K562 (cell line): ENCODE measurements at regions not wholly inside any gene's neighbourhood (a gene's known extent, or its start where the extent isn't known, plus 50 kb on each side); places are given as distances from the start of the nearest gene placed in this dataset.

Experiments used
- ATAC-seq: fragments of 200-7000 bp; cut with Tn5 transposase; 3 replicates; pipeline ENCODE4 v1.9.1; 2020; ENCODE audit warnings: moderate library complexity
- BruUV-seq: library from RNA; stranded (reverse); fragments of 400-500 nt; replicated peaks from 2 replicates; lab custom pipeline; 2021; lab: Mats Ljungman, UMichigan
- CTCF ChIA-PET: fragments of 300-600 bp; formaldehyde crosslinking; extraction: SDS; loops from one replicate; lab custom pipeline; 2021; ENCODE audit warnings: low intra/inter-chr PET ratio; lab: Yijun Ruan, JAX
- POLR2A ChIA-PET: fragments of 300-600, 350-650 bp; sonication (Branson Sonifier 250); formaldehyde crosslinking; extraction: SDS; loops from one replicate; lab custom pipeline; 2021; ENCODE audit warnings: antibody characterized with exemption, inconsistent platforms; lab: Yijun Ruan, JAX
- DNase-seq, 4 experiments: peaks; one replicate each; pipeline versions ENCODE4 v3.0.0 to v3.0.0-alpha.2; 2011 to 2018; ENCODE audit warnings: low spot score in 3 of 4, mixed read lengths in 3 of 4; ENCODE audit errors: extremely low read depth in 1 of 4
- FAIRE-seq: peaks from 2 replicates; lab custom pipeline; 2011; peaks lifted over from hg19 to GRCh38; lab: Jason Lieb, UNC
- H2AFZ ChIP-seq: 2 replicates; pipeline ENCODE4 v1.6.0; 2011; ENCODE audit warnings: low read depth, low read length, control low read depth, inconsistent platforms
- H3K27ac ChIP-seq: fragments of 200-600 bp; 3 replicates; pipeline ENCODE4 v1.8.0; 2011; ENCODE audit warnings: low read depth, mild to moderate bottlenecking, control low read depth, inconsistent platforms, low read length, moderate library complexity, mixed read lengths; ENCODE audit errors: extremely low read depth
- H3K27me3 ChIP-seq, 2 experiments: fragments of 300-600 bp in 1 of 2; 2 replicates in 1 of 2; 3 replicates in 1 of 2; pipeline versions ENCODE4 v1.6.0 to v1.8.0; 2011; ENCODE audit warnings: inconsistent platforms in 2 of 2, low read length in 2 of 2, mild to moderate bottlenecking in 1 of 2, mixed read lengths in 1 of 2, moderate library complexity in 1 of 2; ENCODE audit not compliant: control insufficient read depth in 2 of 2, insufficient read depth in 2 of 2
- H3K36me3 ChIP-seq: fragments of 300-600 bp; 3 replicates; pipeline ENCODE4 v1.8.0; 2011; ENCODE audit warnings: mild to moderate bottlenecking, low read length, inconsistent platforms; ENCODE audit not compliant: control insufficient read depth, insufficient read depth
- H3K4me1 ChIP-seq, 2 experiments: fragments of 200-600 bp in 1 of 2; replicated peaks in 1 of 2; 2 replicates in 1 of 2; 3 replicates in 1 of 2; pipeline versions ENCODE4 v1.5.1 to v1.8.0; 2011; ENCODE audit warnings: inconsistent platforms in 2 of 2, low read length in 2 of 2, mild to moderate bottlenecking in 1 of 2, mixed read lengths in 1 of 2, moderate library complexity in 1 of 2; ENCODE audit not compliant: control insufficient read depth in 2 of 2, insufficient read depth in 2 of 2
- H3K4me2 ChIP-seq: 2 replicates; pipeline ENCODE4 v1.6.1; 2011; ENCODE audit warnings: low read length, control low read depth, inconsistent platforms, mixed read lengths; ENCODE audit not compliant: insufficient read depth
- H3K4me3 ChIP-seq: fragments of 200-600 bp; sonication (generic), shearing (Covaris generic); 2 replicates; pipeline ENCODE4 v1.5.1; 2016; ENCODE audit warnings: control low read depth, inconsistent platforms
- H3K79me2 ChIP-seq: fragments of 200-600 bp; 3 replicates; pipeline ENCODE4 v1.8.0; 2011; ENCODE audit warnings: low read length, inconsistent platforms; ENCODE audit not compliant: control insufficient read depth, insufficient read depth
- H3K9ac ChIP-seq, 2 experiments: 2 replicates each; pipeline versions ENCODE4 v1.6.0 to v1.6.1; 2011; ENCODE audit warnings: low read depth in 2 of 2, low read length in 2 of 2, control low read depth in 1 of 2, inconsistent platforms in 1 of 2, mild to moderate bottlenecking in 1 of 2, mixed read lengths in 1 of 2; ENCODE audit not compliant: insufficient read depth in 1 of 2
- H3K9me1 ChIP-seq: one replicate; pipeline ENCODE4 v1.6.0; 2011; ENCODE audit warnings: inconsistent platforms, mild to moderate bottlenecking, low read length, moderate library complexity; ENCODE audit not compliant: control insufficient read depth, insufficient read depth
- H3K9me3 ChIP-seq: replicated peaks from 2 replicates; pipeline ENCODE4 v1.5.1; 2011; ENCODE audit warnings: low read depth, low read length, inconsistent platforms; ENCODE audit not compliant: control insufficient read depth, insufficient read depth
- H4K20me1 ChIP-seq: replicated peaks from 2 replicates; pipeline ENCODE4 v1.6.1; 2011; ENCODE audit warnings: low read length, inconsistent platforms, mixed read lengths; ENCODE audit not compliant: control insufficient read depth, insufficient read depth
- BCL6 ChIP-seq: fragments of 250-450 bp; sonication (Bioruptor Pico); IDR thresholded peaks from 2 replicates; pipeline ENCODE4 v1.4.0; 2020
- CBFB ChIP-seq: sonication (generic); formaldehyde crosslinking; IDR thresholded peaks from 2 replicates; pipeline ENCODE4 v1.4.0; 2020; ENCODE audit warnings: mild to moderate bottlenecking, missing genetic modification reagents
- CHD7 ChIP-seq: fragments of 200-600 bp; sonication (generic); IDR thresholded peaks from one replicate; pipeline ENCODE4 v1.6.1; 2012; ENCODE audit warnings: mild to moderate bottlenecking, low read depth, low read length, inconsistent platforms
- KLF6 ChIP-seq: fragments of 250-450 bp; sonication (Bioruptor Pico); IDR thresholded peaks from 2 replicates; pipeline ENCODE4 v1.4.0; 2020; ENCODE audit warnings: mild to moderate bottlenecking, moderate library complexity, borderline replicate concordance
- NRF1 ChIP-seq, 2 experiments: fragments of 450-650 bp; IDR thresholded peaks in 1 of 2; conservative IDR thresholded peaks in 1 of 2; 2 replicates each; pipeline ENCODE4 v1.6.1; 2014; ENCODE audit warnings: mild to moderate bottlenecking in 2 of 2
- PHB ChIP-seq: fragments of 250-450 bp; sonication (Bioruptor Pico); IDR thresholded peaks from 2 replicates; pipeline ENCODE4 v1.5.0; 2021
- ZBTB12 ChIP-seq: fragments of 250-450 bp; sonication (Bioruptor Pico); IDR thresholded peaks from 2 replicates; pipeline ENCODE4 v1.4.0; 2020
- ZBTB8A ChIP-seq: fragments of 450-650 bp; IDR thresholded peaks from 2 replicates; pipeline ENCODE4 v1.6.1; 2018; ENCODE audit warnings: mild to moderate bottlenecking, moderate library complexity; ENCODE audit not compliant: partially characterized antibody
- ZNF695 ChIP-seq: fragments of 450-650 bp; formaldehyde crosslinking; IDR thresholded peaks from 2 replicates; pipeline ENCODE4 v1.4.0; 2020; ENCODE audit warnings: mild to moderate bottlenecking, moderate library complexity
- WGBS: fragments of 100-300 bp; shearing (Covaris generic); methylation state at CpG from one replicate; pipeline ENCODE4 v1.1.6; 2016; ENCODE audit warnings: low coverage, mixed read lengths; ENCODE audit not compliant: insufficient coverage; ENCODE audit errors: missing lambda C conversion rate; 5-methylcytosine and 5-hydroxymethylcytosine counted together
- in situ Hi-C: fragments of 300-500 bp; cut with MboI; formaldehyde crosslinking; loops from 4 replicates; pipeline ENCODE4 v1.15.0; 2018; ENCODE audit warnings: inconsistent platforms, mixed read lengths
- intact Hi-C: fragments of 100-400 bp; cut with micrococcal nuclease; formaldehyde crosslinking; loops from 2 replicates; pipeline ENCODE4 v1.14.2; 2022

- in situ Hi-C loops (no loop called here), intact Hi-C loops (no loop called here)
- H4K20me1 ChIP-seq: no peaks in the 10 kb centered on the region; the same call in 1 of the 2 replicates
- H3K79me2 ChIP-seq: no peaks in the 10 kb centered on the region
- ChIA-PET CTCF (no interaction called here), POLR2A (no interaction called here)
- DNase-seq (no peak), FAIRE-seq (no peak), ATAC-seq (no peak)
- no peaks in the 10 kb centered on the region for H3K9me1 ChIP-seq
- BruUV-seq: no TSS peak
- H3K27ac ChIP-seq: no peak overlapping the region
- H3K36me3 ChIP-seq: no peaks in the 10 kb centered on the region
- H3K4me1 ChIP-seq: no peaks in the 10 kb centered on the region
- no peak overlapping the region for H3K9ac ChIP-seq
- no peak overlapping the region for H3K4me3 ChIP-seq
- no peaks in the 10 kb centered on the region for H3K9me3 ChIP-seq
- no peaks in the 10 kb centered on the region; a peak in 1 of 5 replicates for H3K27me3 ChIP-seq
- H3K4me2 ChIP-seq: no peak overlapping the region
- no peak overlapping the region for H2AFZ ChIP-seq
- WGBS: no CpG with 5 or more reads among the region's 1 CpG
- TF ChIP-seq CHD7: no peak
- no peak for TF ChIP-seq ZBTB12
- no peak for TF ChIP-seq ZBTB8A
- TF ChIP-seq BCL6 (CRISPR knock-in tag): no peak
- TF ChIP-seq KLF6 (CRISPR knock-in tag): no peak
- TF ChIP-seq CBFB: no peak
- no peak for TF ChIP-seq ZNF695 (CRISPR knock-in tag)
- no peak for TF ChIP-seq NRF1 (conservative IDR thresholded peaks at IDR 0.05 in 1 of 2, IDR thresholded peaks at IDR 0.05 in 1 of 2)
- TF ChIP-seq PHB (CRISPR knock-in tag): no peak
These were observed 972.7 kb downstream of the BRD1 start for GRCh38 chr22:48855013-48855412.
